ENCODE measurements at regions not wholly inside any gene's neighbourhood (a gene's known extent, or its start where the extent isn't known, plus 50 kb on each side); places are given as distances from the start of the nearest gene placed in this dataset.

DNA sequence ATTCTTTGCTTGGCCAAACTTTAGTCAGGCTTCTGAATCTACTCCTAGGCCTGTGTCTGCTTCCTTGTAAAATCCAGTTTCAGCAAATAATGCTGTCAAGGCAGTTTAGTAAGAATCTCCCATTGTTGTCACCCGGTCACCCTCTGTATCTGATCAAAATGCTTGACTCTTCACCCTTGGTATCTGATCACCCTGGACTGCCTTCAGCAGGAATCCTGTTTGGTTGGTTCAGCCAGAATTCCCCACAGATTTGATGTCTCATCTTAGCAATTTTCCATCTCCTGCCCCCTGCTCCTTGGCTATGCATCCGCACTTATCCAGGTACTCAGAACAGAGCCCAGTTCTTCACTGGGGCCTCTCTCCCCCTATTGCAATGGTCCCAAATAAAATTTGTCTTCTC, 172.4 kb upstream of the UBL3 start:
- no peak for DNase-seq (ENCODE audit: low read depth)
- no peak overlapping the region for H3K4me3 ChIP-seq (ENCODE audit: control insufficient read depth, low read depth, low read length)
- no peak for TF ChIP-seq CTCF (IDR thresholded peaks at IDR 0.05; ENCODE audit: control insufficient read depth, insufficient read depth, low read depth, low read length, missing control alignments)

DNA sequence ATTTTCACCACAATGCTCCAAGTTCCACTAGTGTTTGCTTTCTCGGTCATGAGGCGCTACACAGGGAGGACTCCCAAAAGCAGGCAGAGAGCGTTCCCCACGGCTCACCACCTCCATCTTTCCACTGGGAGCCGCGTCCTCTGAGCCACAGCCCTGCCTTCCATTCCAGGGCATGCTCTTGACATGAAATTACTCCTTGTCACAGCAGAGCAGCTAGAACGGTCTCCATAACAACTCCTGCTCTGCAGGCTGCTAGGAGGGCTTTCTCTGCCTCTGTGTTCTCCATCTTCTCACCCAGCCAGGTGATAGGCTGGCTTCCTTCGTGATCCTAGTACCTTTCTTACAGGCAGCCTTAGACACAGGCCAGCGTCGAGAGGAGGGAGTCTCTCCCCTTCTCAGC, 171.8 kb upstream of the UBL3 start:
- no peak for DNase-seq (ENCODE audit: low read depth)
- H3K4me3 ChIP-seq (ENCODE audit: control insufficient read depth, low read depth, low read length): no peak overlapping the region
- TF ChIP-seq CTCF (IDR thresholded peaks at IDR 0.05; ENCODE audit: control insufficient read depth, insufficient read depth, low read depth, low read length, missing control alignments): no peak

- no peak for DNase-seq (ENCODE audit: low read depth)
- no peak overlapping the region for H3K4me3 ChIP-seq (ENCODE audit: control insufficient read depth, low read depth, low read length)
- TF ChIP-seq CTCF (IDR thresholded peaks at IDR 0.05; ENCODE audit: control insufficient read depth, insufficient read depth, low read depth, low read length, missing control alignments): no peak
Observed at GRCh38 chr13:30021611-30022010, 171.2 kb upstream of the UBL3 start.

GRCh38 chr13:30020726-30021312, 170.4 kb upstream of the UBL3 start:
- no peak for TF ChIP-seq CTCF (IDR thresholded peaks at IDR 0.05; ENCODE audit: control insufficient read depth, insufficient read depth, low read depth, low read length, missing control alignments)
- no peak overlapping the region for H3K4me3 ChIP-seq (ENCODE audit: control insufficient read depth, low read depth, low read length)
- no peak for DNase-seq (ENCODE audit: low read depth)

- DNase-seq (ENCODE audit: low read depth): no peak
- TF ChIP-seq CTCF (IDR thresholded peaks at IDR 0.05; ENCODE audit: control insufficient read depth, insufficient read depth, low read depth, low read length, missing control alignments): no peak
- H3K4me3 ChIP-seq (ENCODE audit: control insufficient read depth, low read depth, low read length): no peak overlapping the region
Observed at GRCh38 chr13:30019648-30020626, 169.5 kb upstream of the UBL3 start.

DNA sequence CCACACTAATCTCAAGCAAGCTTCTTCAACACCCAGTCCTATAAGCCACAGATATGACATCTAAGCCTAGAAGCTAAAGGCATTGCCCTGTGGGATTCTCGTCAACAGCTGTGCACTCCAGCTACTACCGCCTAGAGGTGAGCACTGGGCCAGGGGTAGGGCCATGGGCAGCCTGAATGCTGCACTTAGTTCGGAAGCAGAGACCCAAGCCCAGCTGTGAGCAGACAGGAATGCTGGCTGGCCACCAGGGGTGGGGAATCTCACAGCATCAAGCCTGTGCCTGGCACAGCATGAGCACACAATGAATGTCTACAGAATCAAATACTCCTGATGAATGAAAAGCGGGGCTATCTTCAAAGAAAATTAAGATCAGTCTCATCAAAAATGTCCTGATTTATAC, 167.5 kb upstream of the UBL3 start:
- no peak for DNase-seq (ENCODE audit: low read depth)
- H3K4me3 ChIP-seq (ENCODE audit: control insufficient read depth, low read depth, low read length): no peak overlapping the region
- no peak for TF ChIP-seq CTCF (IDR thresholded peaks at IDR 0.05; ENCODE audit: control insufficient read depth, insufficient read depth, low read depth, low read length, missing control alignments)
